GM21619 (cell line): ENCODE measurements at regions not wholly inside any gene's neighbourhood (a gene's known extent, or its start where the extent isn't known, plus 50 kb on each side); places are given as distances from the start of the nearest gene placed in this dataset.

Experiments
- ATAC-seq: cut with Tn5 transposase; IDR thresholded peaks from one replicate; pipeline ENCODE4 v1.9.1; 2021; ENCODE audit not compliant: unreplicated experiment

GRCh38 chr20:63058696-63059335 lies 52.1 kb upstream of the BHLHE23 start:
- no peak for ATAC-seq

GRCh38 chr20:63057171-63058117 lies 50.7 kb upstream of the BHLHE23 start:
- no peak for ATAC-seq

DNA sequence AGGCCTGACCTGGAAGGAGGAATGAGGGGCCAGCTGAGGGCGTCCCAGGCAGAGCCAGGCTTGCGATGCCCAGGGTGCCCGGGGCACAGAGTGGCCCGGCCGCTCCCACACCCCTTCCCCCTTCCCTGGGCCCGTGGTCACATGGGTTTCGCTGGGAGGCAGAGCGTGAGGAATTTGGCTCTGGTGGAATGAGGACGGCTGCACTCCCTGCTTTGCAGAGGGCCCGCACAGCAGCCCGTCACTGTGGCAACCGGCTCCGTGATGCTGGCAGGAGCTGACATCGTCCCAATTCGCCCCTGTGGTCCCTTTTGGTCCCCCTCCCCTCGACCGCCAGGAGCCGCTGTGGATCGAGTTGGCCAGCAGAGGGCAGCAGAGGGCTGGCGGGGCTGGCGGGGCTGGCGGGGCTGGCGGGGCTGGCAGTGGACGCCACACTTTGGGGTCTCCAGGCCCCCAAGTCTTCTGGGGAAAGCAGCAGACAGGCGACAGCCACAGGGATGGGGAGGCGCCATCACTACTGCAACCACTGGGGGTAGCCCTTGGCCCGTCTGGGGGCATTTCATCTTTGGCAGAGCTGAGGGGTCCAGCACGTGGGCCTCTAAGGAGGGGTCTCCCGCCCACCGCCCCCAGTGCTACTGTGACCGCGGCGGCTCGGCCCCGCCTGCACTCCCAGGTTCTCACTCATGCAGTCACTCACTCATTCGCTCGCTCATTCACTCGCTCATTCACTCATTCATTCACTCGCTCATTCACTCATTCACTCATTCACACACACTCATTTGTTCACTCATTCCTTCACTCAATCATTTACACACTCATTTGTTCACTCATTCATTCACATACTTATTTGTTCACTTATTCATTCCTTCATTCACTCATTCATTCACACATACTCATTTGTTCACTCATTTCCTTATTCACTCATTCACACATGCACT lies 49.7 kb upstream of the BHLHE23 start:
- ATAC-seq, result no peak
